Naive thymus-derived CD8-positive, alpha-beta T cell (primary cell): ENCODE measurements at regions not wholly inside any gene's neighbourhood (a gene's known extent, or its start where the extent isn't known, plus 50 kb on each side); places are given as distances from the start of the nearest gene placed in this dataset.

Experiments used
- ATAC-seq, 2 donors: fragments of 150-1000 bp; cut with Tn5 transposase in 1 of 2; sonication (Bioruptor Pico), chemical (Tn5 transposase) in 1 of 2; 1 replicate in 1 of 2; 2 replicates in 1 of 2; pipeline ENCODE4 v1.10.0; 2021; ENCODE audit warnings: mild to moderate bottlenecking in 2 of 2, moderate library complexity in 2 of 2
- POLR2A ChIA-PET: fragments of 350-600 bp; sonication (Branson Sonifier 250); formaldehyde crosslinking; loops from one replicate; lab custom pipeline; 2021; ENCODE audit warnings: antibody characterized with exemption; lab: Charles Lee
- DNase-seq, 10 donors: peaks; one replicate each; pipeline versions ENCODE4 v3.0.0 to v3.0.0-alpha.2; 2020 to 2022
- H3K27ac Mint-ChIP-seq, 10 donors: one replicate each; pipeline ENCODE4 v1.8.0; 2020 to 2022; ENCODE audit warnings: mild to moderate bottlenecking in 10 of 10, mixed read lengths in 10 of 10, moderate library complexity in 4 of 10, inconsistent platforms in 1 of 10
- H3K27me3 Mint-ChIP-seq, 5 donors: one replicate each; pipeline ENCODE4 v1.8.0; 2021 to 2022; ENCODE audit warnings: mixed read lengths in 5 of 5
- H3K36me3 Mint-ChIP-seq, 3 donors: one replicate each; pipeline ENCODE4 v1.8.0; 2020 to 2022; ENCODE audit warnings: mixed read lengths in 3 of 3, mild to moderate bottlenecking in 2 of 3, inconsistent platforms in 1 of 3
- H3K4me1 Mint-ChIP-seq, 4 donors: one replicate each; pipeline ENCODE4 v1.8.0; 2021 to 2022; ENCODE audit warnings: mixed read lengths in 4 of 4
- H3K4me3 Mint-ChIP-seq, 10 donors: one replicate each; pipeline ENCODE4 v1.8.0; 2020 to 2022; ENCODE audit warnings: mild to moderate bottlenecking in 10 of 10, mixed read lengths in 10 of 10, moderate library complexity in 6 of 10, inconsistent platforms in 1 of 10
- H3K9me3 Mint-ChIP-seq, 9 donors: one replicate each; pipeline ENCODE4 v1.8.0; 2020 to 2022; ENCODE audit warnings: mixed read lengths in 9 of 9, mild to moderate bottlenecking in 3 of 9, inconsistent platforms in 1 of 9, moderate library complexity in 1 of 9

GRCh38 chr9:90306158-90306557, 336.5 kb downstream of the DIRAS2 start:
- DNase-seq: no peak
- POLR2A ChIA-PET: no interaction called here
- ATAC-seq: no peak
- H3K27ac Mint-ChIP-seq: no peak overlapping the region
- no peaks in the 10 kb centered on the region for H3K36me3 Mint-ChIP-seq
- no peaks in the 10 kb centered on the region for H3K9me3 Mint-ChIP-seq
- no peak overlapping the region for H3K4me3 Mint-ChIP-seq
- no peaks in the 10 kb centered on the region for H3K4me1 Mint-ChIP-seq
- peaks cover 10 to 48% (median 32%) of the 10 kb centered on the region in 5 donors for H3K27me3 Mint-ChIP-seq

DNA sequence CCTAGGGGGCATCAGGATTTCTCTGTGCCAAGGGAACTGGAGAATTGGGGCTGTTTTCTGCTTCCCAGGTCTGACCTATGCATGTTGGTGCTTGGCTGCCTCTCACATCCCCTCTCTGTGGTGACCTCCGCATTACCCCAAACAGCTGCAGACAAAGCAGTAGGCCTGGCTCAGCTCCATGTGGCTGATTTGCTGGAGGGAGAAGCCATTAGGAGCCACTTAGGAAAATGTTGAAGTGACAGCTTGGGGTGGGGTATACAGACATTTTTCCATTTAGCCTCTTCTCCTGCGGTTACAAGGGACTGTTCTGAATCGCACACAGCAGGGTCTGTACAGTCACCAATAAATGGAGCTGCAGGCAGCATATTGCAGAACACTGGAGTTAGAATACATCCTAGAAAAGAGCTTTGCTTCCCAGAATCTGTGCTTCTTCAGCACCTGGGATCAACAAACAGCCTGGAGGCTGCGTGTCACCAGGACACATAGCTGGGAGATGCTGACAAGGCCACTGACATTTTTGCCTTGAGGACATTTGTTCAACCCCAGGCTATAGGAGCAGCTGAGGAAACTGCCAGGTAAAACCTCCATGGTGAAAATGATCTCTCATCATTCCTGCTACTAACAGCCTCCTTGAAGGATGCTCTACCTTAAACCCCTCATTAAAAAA, 335.3 kb downstream of the DIRAS2 start:
- H3K4me3 Mint-ChIP-seq: no peak overlapping the region
- no peaks in the 10 kb centered on the region for H3K4me1 Mint-ChIP-seq
- POLR2A ChIA-PET: no interaction called here
- ATAC-seq: no peak
- H3K27ac Mint-ChIP-seq: no peak overlapping the region
- no peaks in the 10 kb centered on the region for H3K36me3 Mint-ChIP-seq
- no peaks in the 10 kb centered on the region for H3K9me3 Mint-ChIP-seq
- DNase-seq: no peak
- peaks cover 10 to 42% (median 27%) of the 10 kb centered on the region in 5 donors for H3K27me3 Mint-ChIP-seq

GRCh38 chr9:90307891-90308290, 334.7 kb downstream of the DIRAS2 start:
- H3K27ac Mint-ChIP-seq: no peak overlapping the region
- H3K4me3 Mint-ChIP-seq: no peak overlapping the region
- DNase-seq (no peak), ATAC-seq (no peak)
- POLR2A ChIA-PET: no interaction called here
- no peaks in the 10 kb centered on the region for H3K9me3 Mint-ChIP-seq
- H3K36me3 Mint-ChIP-seq: no peaks in the 10 kb centered on the region
- H3K27me3 Mint-ChIP-seq: peaks cover 10 to 36% (median 27%) of the 10 kb centered on the region in 5 donors
- no peaks in the 10 kb centered on the region for H3K4me1 Mint-ChIP-seq

DNA sequence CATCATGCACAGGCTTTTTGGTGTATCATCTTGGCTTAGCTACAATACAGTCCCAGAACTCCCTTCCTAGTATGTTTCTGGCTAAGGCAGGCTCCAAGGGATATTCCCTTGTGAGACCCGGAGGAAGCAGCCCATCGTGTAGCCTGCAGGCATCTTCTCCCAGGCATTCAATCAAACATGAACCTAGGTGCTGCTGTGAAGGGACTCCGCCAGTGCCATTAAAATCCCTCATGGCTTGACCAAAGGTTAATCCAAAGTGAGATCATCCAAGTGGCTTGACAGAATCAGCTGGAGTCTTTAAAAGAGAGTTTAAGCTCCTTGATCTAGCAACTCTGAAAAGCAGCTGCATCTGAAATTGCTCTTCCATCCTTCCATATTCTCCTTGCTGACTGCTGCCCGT, 333.9 kb downstream of the DIRAS2 start:
- POLR2A ChIA-PET: no interaction called here
- Mint-ChIP-seq H3K4me3 (no peak overlapping the region), H3K27ac (no peak overlapping the region), H3K36me3 (no peaks in the 10 kb centered on the region), H3K27me3 (peaks cover 10 to 32% (median 23%) of the 10 kb centered on the region in 5 donors), H3K4me1 (no peaks in the 10 kb centered on the region), H3K9me3 (no peaks in the 10 kb centered on the region)
- ATAC-seq: no peak
- no peak for DNase-seq

- ATAC-seq: no peak
- POLR2A ChIA-PET: no interaction called here
- no peak overlapping the region for H3K4me3 Mint-ChIP-seq
Observed at GRCh38 chr9:90309809-90310520, 332.7 kb downstream of the DIRAS2 start.

GRCh38 chr9:90310521-90310876, 332.1 kb downstream of the DIRAS2 start:
- peaks cover 2 to 16% (median 12%) of the 10 kb centered on the region in 5 donors for H3K27me3 Mint-ChIP-seq
- H3K4me3 Mint-ChIP-seq: no peak overlapping the region
- no peak for ATAC-seq
- H3K36me3 Mint-ChIP-seq: no peaks in the 10 kb centered on the region
- no peak for DNase-seq
- H3K27ac Mint-ChIP-seq: no peak overlapping the region
- H3K4me1 Mint-ChIP-seq: no peaks in the 10 kb centered on the region
- no peaks in the 10 kb centered on the region for H3K9me3 Mint-ChIP-seq
- POLR2A ChIA-PET: no interaction called here

More at GRCh38 chr9:90309809-90310520, 332.7 kb downstream of the DIRAS2 start:
- Mint-ChIP-seq H3K27me3 (peaks cover 6 to 20% (median 15%) of the 10 kb centered on the region in 5 donors), H3K9me3 (no peaks in the 10 kb centered on the region), H3K27ac (no peak overlapping the region), H3K36me3 (no peaks in the 10 kb centered on the region), H3K4me1 (no peaks in the 10 kb centered on the region)
- no peak for DNase-seq

- ATAC-seq (no peak), DNase-seq (no peak)
- H3K27me3 Mint-ChIP-seq: peaks cover 4 to 13% (median 11%) of the 10 kb centered on the region in 5 donors
- H3K4me1 Mint-ChIP-seq: no peaks in the 10 kb centered on the region
- POLR2A ChIA-PET: no interaction called here
- no peaks in the 10 kb centered on the region for H3K9me3 Mint-ChIP-seq
- no peaks in the 10 kb centered on the region for H3K36me3 Mint-ChIP-seq
- no peak overlapping the region for H3K27ac Mint-ChIP-seq
- H3K4me3 Mint-ChIP-seq: no peak overlapping the region
Observed at GRCh38 chr9:90311811-90312210, 330.8 kb downstream of the DIRAS2 start.

GRCh38 chr9:90322296-90322695, 320.3 kb downstream of the DIRAS2 start:
- Mint-ChIP-seq H3K27me3 (peaks cover 7 to 33% (median 9%) of the 10 kb centered on the region in 5 donors), H3K27ac (no peak overlapping the region), H3K4me1 (no peaks in the 10 kb centered on the region), H3K36me3 (no peaks in the 10 kb centered on the region), H3K9me3 (no peaks in the 10 kb centered on the region), H3K4me3 (no peak overlapping the region)
- ATAC-seq (no peak), DNase-seq (no peak)
- POLR2A ChIA-PET: no interaction called here

DNA sequence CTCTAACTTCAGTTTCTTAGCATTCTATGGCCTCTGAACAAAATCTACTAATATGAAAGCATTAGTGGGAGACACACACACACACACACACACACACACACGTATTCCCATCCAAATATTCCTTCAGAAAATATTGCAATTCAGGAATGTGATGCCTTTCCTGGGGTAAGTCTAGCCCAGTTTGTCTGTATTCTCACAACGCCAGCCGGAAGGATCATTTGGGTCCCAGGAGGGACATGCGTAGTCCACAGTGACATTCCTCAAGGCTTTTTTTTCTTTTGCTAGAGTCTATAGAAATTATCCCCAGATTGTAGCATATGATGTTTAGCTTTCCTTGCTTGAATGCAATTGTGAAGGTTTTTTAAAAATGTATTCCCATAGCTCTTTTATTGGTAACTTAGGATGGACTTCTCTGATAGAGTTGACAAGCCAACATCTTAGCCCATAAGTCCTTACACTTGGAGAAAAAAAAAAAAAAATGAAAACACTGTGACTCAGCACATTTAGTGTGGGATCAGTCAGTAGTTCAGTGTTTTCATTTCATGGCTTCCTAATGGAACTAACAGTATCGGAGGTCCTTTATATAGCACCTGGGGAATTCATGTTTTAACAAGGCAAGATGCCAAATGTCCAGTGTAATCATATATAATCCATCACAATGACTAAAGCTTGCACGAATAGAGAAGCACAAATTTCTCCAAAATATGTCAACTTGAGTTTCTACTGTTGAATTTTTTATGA, 316.5 kb downstream of the DIRAS2 start:
- POLR2A ChIA-PET: no interaction called here
- no peak for ATAC-seq
- Mint-ChIP-seq H3K9me3 (no peaks in the 10 kb centered on the region), H3K36me3 (no peaks in the 10 kb centered on the region), H3K4me1 (no peaks in the 10 kb centered on the region), H3K27ac (no peak overlapping the region), H3K4me3 (no peak overlapping the region), H3K27me3 (peaks cover 11 to 37% (median 18%) of the 10 kb centered on the region in 5 donors)
- no peak for DNase-seq

DNA sequence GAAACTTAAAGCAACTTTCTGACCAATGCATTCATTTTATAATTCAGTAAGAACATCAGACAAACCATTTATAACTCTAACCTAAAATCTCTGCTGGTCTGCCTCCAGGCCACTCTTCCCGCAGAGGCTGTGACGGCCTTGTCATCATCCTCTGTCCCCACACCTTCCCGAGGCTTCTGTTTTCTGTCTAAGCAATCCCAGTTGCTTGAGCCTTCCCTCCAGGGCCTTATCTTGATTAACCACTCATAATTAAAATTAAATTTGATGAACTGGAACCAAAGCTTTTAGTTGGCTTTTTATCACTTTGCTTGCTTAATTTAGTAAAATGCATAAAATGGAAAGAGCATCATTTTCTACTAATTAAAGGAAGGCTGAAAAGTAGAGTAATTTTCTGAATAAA, 312.4 kb downstream of the DIRAS2 start:
- Mint-ChIP-seq H3K27me3 (peaks cover 17 to 78% (median 39%) of the 10 kb centered on the region in 5 donors), H3K4me3 (no peak overlapping the region), H3K9me3 (no peaks in the 10 kb centered on the region), H3K36me3 (no peaks in the 10 kb centered on the region), H3K27ac (no peak overlapping the region), H3K4me1 (no peaks in the 10 kb centered on the region)
- POLR2A ChIA-PET: no interaction called here
- DNase-seq (no peak), ATAC-seq (no peak)

- peaks cover 10 to 73% (median 38%) of the 10 kb centered on the region in 5 donors for H3K27me3 Mint-ChIP-seq
- H3K27ac Mint-ChIP-seq: no peak overlapping the region
- H3K9me3 Mint-ChIP-seq: no peaks in the 10 kb centered on the region
- DNase-seq (no peak), ATAC-seq (no peak)
- H3K4me3 Mint-ChIP-seq: no peak overlapping the region
- H3K36me3 Mint-ChIP-seq: no peaks in the 10 kb centered on the region
- POLR2A ChIA-PET: no interaction called here
- no peaks in the 10 kb centered on the region for H3K4me1 Mint-ChIP-seq
Observed at GRCh38 chr9:90331826-90332575, 310.6 kb downstream of the DIRAS2 start.

- ATAC-seq (no peak), DNase-seq (no peak)
- H3K4me3 Mint-ChIP-seq: no peak overlapping the region
- no peaks in the 10 kb centered on the region for H3K9me3 Mint-ChIP-seq
- H3K4me1 Mint-ChIP-seq: no peaks in the 10 kb centered on the region
- H3K27ac Mint-ChIP-seq: no peak overlapping the region
- no peaks in the 10 kb centered on the region for H3K36me3 Mint-ChIP-seq
- POLR2A ChIA-PET: no interaction called here
- H3K27me3 Mint-ChIP-seq: peaks cover 6 to 63% (median 33%) of the 10 kb centered on the region in 5 donors
Observed at GRCh38 chr9:90333226-90333625, 309.4 kb downstream of the DIRAS2 start.

GRCh38 chr9:90340421-90340820, 302.2 kb downstream of the DIRAS2 start:
- Mint-ChIP-seq H3K36me3 (no peaks in the 10 kb centered on the region), H3K4me3 (no peak overlapping the region), H3K27ac (no peak overlapping the region), H3K27me3 (peaks cover 8 to 29% (median 20%) of the 10 kb centered on the region in 5 donors), H3K4me1 (no peaks in the 10 kb centered on the region), H3K9me3 (peaks cover 0 to 9% (median 2%) of the 10 kb centered on the region in 9 donors)
- DNase-seq (no peak), ATAC-seq (no peak)
- POLR2A ChIA-PET: no interaction called here
